ENCODE measurements at regions not wholly inside any gene's neighbourhood (a gene's known extent, or its start where the extent isn't known, plus 50 kb on each side); places are given as distances from the start of the nearest gene placed in this dataset.

DNA sequence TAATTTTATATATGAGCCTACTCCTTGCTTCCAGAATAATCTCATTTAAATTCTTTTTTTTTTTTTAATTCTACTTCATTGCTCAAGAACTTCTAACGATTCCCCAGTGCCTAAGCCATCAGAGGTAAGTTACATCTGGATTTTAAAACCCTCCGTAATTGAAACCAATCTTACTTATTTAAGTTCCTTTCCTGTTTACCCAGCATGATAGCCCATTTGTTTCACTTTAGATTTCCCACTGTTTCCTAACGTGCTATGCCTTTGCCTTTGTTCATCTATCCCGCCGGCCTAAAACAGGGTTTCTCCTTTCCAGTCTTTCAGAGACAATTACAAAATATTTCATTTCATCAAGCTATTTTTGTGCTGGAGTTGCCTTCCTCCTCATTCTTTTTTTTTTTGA, 75.8 kb upstream of the ETV1 start (continued):
- no peak for TF ChIP-seq GABPB1 (CRISPR knock-in tag; IDR thresholded peaks at IDR 0.05)
- no peak for TF ChIP-seq ZNF317 (CRISPR knock-in tag; IDR thresholded peaks at IDR 0.05; ENCODE audit: borderline replicate concordance, low read depth)
- TF ChIP-seq ESRRA (CRISPR knock-in tag; IDR thresholded peaks at IDR 0.05; ENCODE audit: borderline replicate concordance) = no peak
- TF ChIP-seq, protein P1, sequence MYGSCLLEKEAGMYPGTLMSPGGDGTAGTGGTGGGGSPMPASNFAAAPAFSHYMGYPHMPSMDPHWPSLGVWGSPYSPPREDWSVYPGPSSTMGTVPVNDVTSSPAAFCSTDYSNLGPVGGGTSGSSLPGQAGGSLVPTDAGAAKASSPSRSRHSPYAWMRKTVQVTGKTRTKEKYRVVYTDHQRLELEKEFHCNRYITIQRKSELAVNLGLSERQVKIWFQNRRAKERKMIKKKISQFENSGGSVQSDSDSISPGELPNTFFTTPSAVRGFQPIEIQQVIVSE (CRISPR knock-in tag; IDR thresholded peaks at IDR 0.05; ENCODE audit: borderline replicate concordance) = no peak
- no peak for TF ChIP-seq OVOL2 (CRISPR knock-in tag; IDR thresholded peaks at IDR 0.05; ENCODE audit: borderline replicate concordance)

DNA sequence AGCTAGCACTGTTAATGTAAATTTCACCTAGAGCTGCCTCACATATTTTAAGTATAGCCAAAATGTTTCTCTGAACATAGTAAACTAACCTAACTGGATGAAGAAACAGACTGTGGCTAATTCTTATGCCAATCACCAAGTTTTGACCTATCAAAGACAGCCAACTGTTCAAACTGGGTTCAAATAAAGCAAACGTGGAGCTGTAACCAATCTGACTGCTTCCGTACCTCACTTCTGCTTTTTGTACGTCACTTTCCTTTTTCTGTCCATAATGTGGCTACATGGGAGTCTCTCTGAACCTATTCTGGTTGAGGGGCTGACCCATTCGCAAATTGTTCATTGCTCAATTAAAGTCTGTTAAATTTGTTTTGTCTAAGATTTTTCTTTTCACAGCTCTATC, 66.3 kb upstream of the ETV1 start:
- ATAC-seq (no peak), DNase-seq (ENCODE audit: low spot score) (no peak)
- Mint-ChIP-seq H3K27ac (no peak overlapping the region), H3K4me1 (no peaks in the 10 kb centered on the region), H3K36me3 (no peaks in the 10 kb centered on the region), H3K27me3 (ENCODE audit: low read depth) (no peaks in the 10 kb centered on the region), H3K9me3 (no peaks in the 10 kb centered on the region), H3K4me3 (no peak overlapping the region)
- TF ChIP-seq, protein P2, sequence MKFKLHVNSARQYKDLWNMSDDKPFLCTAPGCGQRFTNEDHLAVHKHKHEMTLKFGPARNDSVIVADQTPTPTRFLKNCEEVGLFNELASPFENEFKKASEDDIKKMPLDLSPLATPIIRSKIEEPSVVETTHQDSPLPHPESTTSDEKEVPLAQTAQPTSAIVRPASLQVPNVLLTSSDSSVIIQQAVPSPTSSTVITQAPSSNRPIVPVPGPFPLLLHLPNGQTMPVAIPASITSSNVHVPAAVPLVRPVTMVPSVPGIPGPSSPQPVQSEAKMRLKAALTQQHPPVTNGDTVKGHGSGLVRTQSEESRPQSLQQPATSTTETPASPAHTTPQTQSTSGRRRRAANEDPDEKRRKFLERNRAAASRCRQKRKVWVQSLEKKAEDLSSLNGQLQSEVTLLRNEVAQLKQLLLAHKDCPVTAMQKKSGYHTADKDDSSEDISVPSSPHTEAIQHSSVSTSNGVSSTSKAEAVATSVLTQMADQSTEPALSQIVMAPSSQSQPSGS (CRISPR knock-in tag; IDR thresholded peaks at IDR 0.05; ENCODE audit: borderline replicate concordance, low read depth) = no peak
- no peak for TF ChIP-seq ZNF263 (CRISPR knock-in tag; IDR thresholded peaks at IDR 0.05; ENCODE audit: low read depth)
- TF ChIP-seq KAT7 (CRISPR knock-in tag; IDR thresholded peaks at IDR 0.05; ENCODE audit: borderline replicate concordance) = no peak
- TF ChIP-seq, protein P3, sequence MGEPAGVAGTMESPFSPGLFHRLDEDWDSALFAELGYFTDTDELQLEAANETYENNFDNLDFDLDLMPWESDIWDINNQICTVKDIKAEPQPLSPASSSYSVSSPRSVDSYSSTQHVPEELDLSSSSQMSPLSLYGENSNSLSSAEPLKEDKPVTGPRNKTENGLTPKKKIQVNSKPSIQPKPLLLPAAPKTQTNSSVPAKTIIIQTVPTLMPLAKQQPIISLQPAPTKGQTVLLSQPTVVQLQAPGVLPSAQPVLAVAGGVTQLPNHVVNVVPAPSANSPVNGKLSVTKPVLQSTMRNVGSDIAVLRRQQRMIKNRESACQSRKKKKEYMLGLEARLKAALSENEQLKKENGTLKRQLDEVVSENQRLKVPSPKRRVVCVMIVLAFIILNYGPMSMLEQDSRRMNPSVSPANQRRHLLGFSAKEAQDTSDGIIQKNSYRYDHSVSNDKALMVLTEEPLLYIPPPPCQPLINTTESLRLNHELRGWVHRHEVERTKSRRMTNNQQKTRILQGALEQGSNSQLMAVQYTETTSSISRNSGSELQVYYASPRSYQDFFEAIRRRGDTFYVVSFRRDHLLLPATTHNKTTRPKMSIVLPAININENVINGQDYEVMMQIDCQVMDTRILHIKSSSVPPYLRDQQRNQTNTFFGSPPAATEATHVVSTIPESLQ (CRISPR knock-in tag; IDR thresholded peaks at IDR 0.05) = no peak
- TF ChIP-seq, protein P4, sequence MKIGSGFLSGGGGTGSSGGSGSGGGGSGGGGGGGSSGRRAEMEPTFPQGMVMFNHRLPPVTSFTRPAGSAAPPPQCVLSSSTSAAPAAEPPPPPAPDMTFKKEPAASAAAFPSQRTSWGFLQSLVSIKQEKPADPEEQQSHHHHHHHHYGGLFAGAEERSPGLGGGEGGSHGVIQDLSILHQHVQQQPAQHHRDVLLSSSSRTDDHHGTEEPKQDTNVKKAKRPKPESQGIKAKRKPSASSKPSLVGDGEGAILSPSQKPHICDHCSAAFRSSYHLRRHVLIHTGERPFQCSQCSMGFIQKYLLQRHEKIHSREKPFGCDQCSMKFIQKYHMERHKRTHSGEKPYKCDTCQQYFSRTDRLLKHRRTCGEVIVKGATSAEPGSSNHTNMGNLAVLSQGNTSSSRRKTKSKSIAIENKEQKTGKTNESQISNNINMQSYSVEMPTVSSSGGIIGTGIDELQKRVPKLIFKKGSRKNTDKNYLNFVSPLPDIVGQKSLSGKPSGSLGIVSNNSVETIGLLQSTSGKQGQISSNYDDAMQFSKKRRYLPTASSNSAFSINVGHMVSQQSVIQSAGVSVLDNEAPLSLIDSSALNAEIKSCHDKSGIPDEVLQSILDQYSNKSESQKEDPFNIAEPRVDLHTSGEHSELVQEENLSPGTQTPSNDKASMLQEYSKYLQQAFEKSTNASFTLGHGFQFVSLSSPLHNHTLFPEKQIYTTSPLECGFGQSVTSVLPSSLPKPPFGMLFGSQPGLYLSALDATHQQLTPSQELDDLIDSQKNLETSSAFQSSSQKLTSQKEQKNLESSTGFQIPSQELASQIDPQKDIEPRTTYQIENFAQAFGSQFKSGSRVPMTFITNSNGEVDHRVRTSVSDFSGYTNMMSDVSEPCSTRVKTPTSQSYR (CRISPR knock-in tag; IDR thresholded peaks at IDR 0.05) = no peak
- TF ChIP-seq NR2C2 (CRISPR knock-in tag; IDR thresholded peaks at IDR 0.05) = no peak
- TF ChIP-seq ZNF138 (CRISPR knock-in tag; conservative IDR thresholded peaks at IDR 0.05) = no peak
- ChIA-PET POLR2A (no interaction called here), CTCF (no interaction called here)

DNA sequence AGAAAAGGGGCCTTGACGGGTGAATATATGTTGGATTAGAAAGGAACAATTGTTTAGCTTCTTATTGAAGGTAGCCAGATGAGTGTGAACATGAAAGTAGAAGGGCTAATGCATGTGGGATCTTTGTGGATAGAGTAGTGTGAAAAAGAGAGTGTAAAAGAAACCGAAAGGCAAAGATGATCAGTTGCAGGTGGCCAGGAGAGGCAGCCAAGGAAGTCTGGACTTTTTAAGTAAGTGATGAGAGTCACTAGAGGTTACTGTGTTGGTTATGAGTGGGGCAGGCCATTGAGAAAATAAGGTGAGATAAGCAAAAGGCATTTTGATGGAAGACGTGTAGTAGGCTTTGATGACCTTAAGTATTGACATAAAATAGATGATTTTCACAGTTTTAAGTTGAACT, 64.7 kb upstream of the ETV1 start:
- H3K27ac Mint-ChIP-seq = no peak overlapping the region; the same call in 1 of the 2 replicates
- no peaks in the 10 kb centered on the region for H3K27me3 Mint-ChIP-seq (ENCODE audit: low read depth)
- DNase-seq (ENCODE audit: low spot score) (no peak), ATAC-seq (no peak)
- no peaks in the 10 kb centered on the region for H3K4me1 Mint-ChIP-seq
- H3K36me3 Mint-ChIP-seq = no peaks in the 10 kb centered on the region
- ChIA-PET CTCF (no interaction called here), POLR2A (no interaction called here)
- no peak overlapping the region for H3K4me3 Mint-ChIP-seq
- TF ChIP-seq, protein P5, sequence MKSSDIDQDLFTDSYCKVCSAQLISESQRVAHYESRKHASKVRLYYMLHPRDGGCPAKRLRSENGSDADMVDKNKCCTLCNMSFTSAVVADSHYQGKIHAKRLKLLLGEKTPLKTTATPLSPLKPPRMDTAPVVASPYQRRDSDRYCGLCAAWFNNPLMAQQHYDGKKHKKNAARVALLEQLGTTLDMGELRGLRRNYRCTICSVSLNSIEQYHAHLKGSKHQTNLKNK (CRISPR knock-in tag; IDR thresholded peaks at IDR 0.05) = no peak
- TF ChIP-seq, protein P6, sequence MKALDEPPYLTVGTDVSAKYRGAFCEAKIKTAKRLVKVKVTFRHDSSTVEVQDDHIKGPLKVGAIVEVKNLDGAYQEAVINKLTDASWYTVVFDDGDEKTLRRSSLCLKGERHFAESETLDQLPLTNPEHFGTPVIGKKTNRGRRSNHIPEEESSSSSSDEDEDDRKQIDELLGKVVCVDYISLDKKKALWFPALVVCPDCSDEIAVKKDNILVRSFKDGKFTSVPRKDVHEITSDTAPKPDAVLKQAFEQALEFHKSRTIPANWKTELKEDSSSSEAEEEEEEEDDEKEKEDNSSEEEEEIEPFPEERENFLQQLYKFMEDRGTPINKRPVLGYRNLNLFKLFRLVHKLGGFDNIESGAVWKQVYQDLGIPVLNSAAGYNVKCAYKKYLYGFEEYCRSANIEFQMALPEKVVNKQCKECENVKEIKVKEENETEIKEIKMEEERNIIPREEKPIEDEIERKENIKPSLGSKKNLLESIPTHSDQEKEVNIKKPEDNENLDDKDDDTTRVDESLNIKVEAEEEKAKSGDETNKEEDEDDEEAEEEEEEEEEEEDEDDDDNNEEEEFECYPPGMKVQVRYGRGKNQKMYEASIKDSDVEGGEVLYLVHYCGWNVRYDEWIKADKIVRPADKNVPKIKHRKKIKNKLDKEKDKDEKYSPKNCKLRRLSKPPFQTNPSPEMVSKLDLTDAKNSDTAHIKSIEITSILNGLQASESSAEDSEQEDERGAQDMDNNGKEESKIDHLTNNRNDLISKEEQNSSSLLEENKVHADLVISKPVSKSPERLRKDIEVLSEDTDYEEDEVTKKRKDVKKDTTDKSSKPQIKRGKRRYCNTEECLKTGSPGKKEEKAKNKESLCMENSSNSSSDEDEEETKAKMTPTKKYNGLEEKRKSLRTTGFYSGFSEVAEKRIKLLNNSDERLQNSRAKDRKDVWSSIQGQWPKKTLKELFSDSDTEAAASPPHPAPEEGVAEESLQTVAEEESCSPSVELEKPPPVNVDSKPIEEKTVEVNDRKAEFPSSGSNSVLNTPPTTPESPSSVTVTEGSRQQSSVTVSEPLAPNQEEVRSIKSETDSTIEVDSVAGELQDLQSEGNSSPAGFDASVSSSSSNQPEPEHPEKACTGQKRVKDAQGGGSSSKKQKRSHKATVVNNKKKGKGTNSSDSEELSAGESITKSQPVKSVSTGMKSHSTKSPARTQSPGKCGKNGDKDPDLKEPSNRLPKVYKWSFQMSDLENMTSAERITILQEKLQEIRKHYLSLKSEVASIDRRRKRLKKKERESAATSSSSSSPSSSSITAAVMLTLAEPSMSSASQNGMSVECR (CRISPR knock-in tag; IDR thresholded peaks at IDR 0.05; ENCODE audit: borderline replicate concordance) = no peak
- no peak for TF ChIP-seq MXD4 (CRISPR knock-in tag; IDR thresholded peaks at IDR 0.05; ENCODE audit: borderline replicate concordance)
- no peaks in the 10 kb centered on the region for H3K9me3 Mint-ChIP-seq
